CD4-positive, alpha-beta T cell (primary cell): ENCODE measurements at regions not wholly inside any gene's neighbourhood (a gene's known extent, or its start where the extent isn't known, plus 50 kb on each side); places are given as distances from the start of the nearest gene placed in this dataset.

Source experiments
- ATAC-seq: fragments of 200-7000 bp; cut with Tn5 transposase; one replicate; pipeline ENCODE4 v1.10.0; 2022; ENCODE audit warnings: mild to moderate bottlenecking; ENCODE audit not compliant: poor library complexity
- CTCF ChIA-PET: fragments of 350-600 bp; sonication (Branson Sonifier 250); formaldehyde crosslinking; loops from one replicate; lab custom pipeline; 2021; ENCODE audit warnings: antibody characterized with exemption, inconsistent platforms; lab: Charles Lee
- POLR2A ChIA-PET: fragments of 350-600 bp; sonication (Branson Sonifier 250); formaldehyde crosslinking; loops from one replicate; lab custom pipeline; 2021; ENCODE audit warnings: antibody characterized with exemption, inconsistent platforms; lab: Charles Lee
- DNase-seq, 14 experiments: peaks; one replicate each; pipeline ENCODE4 v3.0.0-alpha.2; 2013 to 2020; ENCODE audit warnings: mixed read lengths in 2 of 14
- H3K27ac ChIP-seq, 2 donors: one replicate each; pipeline versions ENCODE4 v1.5.1 to v1.7.0; 2013; ENCODE audit warnings: low read length in 2 of 2, low read depth in 1 of 2, mild to moderate bottlenecking in 1 of 2
- H3K27me3 ChIP-seq, 2 experiments: 1 replicate in 1 of 2; 2 replicates in 1 of 2; pipeline versions ENCODE4 v1.6.1 to v1.7.0; 2013; ENCODE audit warnings: low read length in 2 of 2, control low read depth in 1 of 2, mild to moderate bottlenecking in 1 of 2, moderate library complexity in 1 of 2; ENCODE audit not compliant: insufficient read depth in 2 of 2, control insufficient read depth in 1 of 2
- H3K36me3 ChIP-seq: one replicate; pipeline ENCODE4 v1.6.1; 2013; ENCODE audit warnings: low read length, control low read depth; ENCODE audit not compliant: insufficient read depth
- H3K4me1 ChIP-seq: one replicate; pipeline ENCODE4 v1.6.1; 2013; ENCODE audit warnings: low read length, control low read depth; ENCODE audit not compliant: insufficient read depth
- H3K4me3 ChIP-seq: one replicate; pipeline ENCODE4 v1.5.1; 2013; ENCODE audit warnings: mild to moderate bottlenecking, low read length, moderate library complexity
- H3K9me3 ChIP-seq, 2 experiments: 1 replicate in 1 of 2; 2 replicates in 1 of 2; pipeline versions ENCODE4 v1.6.1 to v1.7.0; 2013; ENCODE audit warnings: low read length in 2 of 2, mild to moderate bottlenecking in 2 of 2, control low read depth in 1 of 2, moderate library complexity in 1 of 2; ENCODE audit not compliant: control insufficient read depth in 1 of 2, insufficient read depth in 1 of 2
- H3K27ac Mint-ChIP-seq: one replicate; pipeline ENCODE4 v1.8.0; 2020; ENCODE audit warnings: mixed read lengths
- H3K27me3 Mint-ChIP-seq: one replicate; pipeline ENCODE4 v1.8.0; 2021; ENCODE audit warnings: mixed read lengths
- H3K36me3 Mint-ChIP-seq: one replicate; pipeline ENCODE4 v1.8.0; 2021; ENCODE audit warnings: low read depth, mixed read lengths
- H3K4me1 Mint-ChIP-seq: one replicate; pipeline ENCODE4 v1.8.0; 2021; ENCODE audit warnings: low read depth, mixed read lengths
- H3K4me3 Mint-ChIP-seq: one replicate; pipeline ENCODE4 v1.8.0; 2020; ENCODE audit warnings: mild to moderate bottlenecking, mixed read lengths
- H3K9me3 Mint-ChIP-seq: one replicate; pipeline ENCODE4 v1.8.0; 2020; ENCODE audit warnings: mixed read lengths
- CTCF ChIP-seq: fragments of 200-600 bp; IDR thresholded peaks from one replicate; pipeline ENCODE4 v1.8.0; 2022; ENCODE audit warnings: antibody characterized with exemption, mild to moderate bottlenecking
- intact Hi-C, 2 experiments: fragments of 100-400 bp; cut with DNase I in 1 of 2; cut with micrococcal nuclease in 1 of 2; formaldehyde crosslinking; loops; one replicate each; pipeline versions ENCODE4 v1.15.1 to v1.9.0; 2023 to 2025; cut with DNase I, micrococcal nuclease

- no peak for TF ChIP-seq CTCF
- Histone ChIP-seq H3K27ac (no peak overlapping the region), H3K4me3 (no peak overlapping the region), H3K9me3 (peaks cover 0 to under 1% of the 10 kb centered on the region in 2 experiments), H3K4me1 (no peaks in the 10 kb centered on the region), H3K36me3 (no peaks in the 10 kb centered on the region), H3K27me3 (no peaks in the 10 kb centered on the region)
- ChIA-PET POLR2A (no interaction called here), CTCF (no interaction called here)
- no peak overlapping the region for H3K4me3 Mint-ChIP-seq
- no peaks in the 10 kb centered on the region for H3K4me1 Mint-ChIP-seq
- H3K27ac Mint-ChIP-seq: no peak overlapping the region
- intact Hi-C loops: no loop called here
- H3K27me3 Mint-ChIP-seq: no peaks in the 10 kb centered on the region
- DNase-seq (no peak), ATAC-seq (no peak)
- H3K36me3 Mint-ChIP-seq: no peaks in the 10 kb centered on the region
- peaks cover 3% of the 10 kb centered on the region for H3K9me3 Mint-ChIP-seq
Measured at GRCh38 chr5:106909716-106910115, 761.0 kb downstream of the EFNA5 start.

GRCh38 chr5:106907979-106908378 is 762.8 kb downstream of the EFNA5 start:
- Histone ChIP-seq H3K9me3 (peaks cover 0 to 5% of the 10 kb centered on the region in 2 experiments), H3K4me3 (no peak overlapping the region), H3K27me3 (no peaks in the 10 kb centered on the region), H3K27ac (no peak overlapping the region), H3K4me1 (no peaks in the 10 kb centered on the region), H3K36me3 (no peaks in the 10 kb centered on the region)
- DNase-seq: no peak
- no peaks in the 10 kb centered on the region for H3K4me1 Mint-ChIP-seq
- ChIA-PET CTCF (no interaction called here), POLR2A (no interaction called here)
- ATAC-seq: no peak
- TF ChIP-seq CTCF: no peak
- H3K4me3 Mint-ChIP-seq: no peak overlapping the region
- no peaks in the 10 kb centered on the region for H3K27me3 Mint-ChIP-seq
- intact Hi-C loops: no loop called here
- peaks cover 2% of the 10 kb centered on the region for H3K9me3 Mint-ChIP-seq
- H3K36me3 Mint-ChIP-seq: no peaks in the 10 kb centered on the region
- H3K27ac Mint-ChIP-seq: no peak overlapping the region

GRCh38 chr5:106906199-106906598 is 764.5 kb downstream of the EFNA5 start:
- peaks cover 0 to 5% of the 10 kb centered on the region in 2 experiments for H3K9me3 ChIP-seq
- no peaks in the 10 kb centered on the region for H3K36me3 ChIP-seq
- no peak for TF ChIP-seq CTCF
- no peak overlapping the region for H3K4me3 Mint-ChIP-seq
- no peaks in the 10 kb centered on the region for H3K27me3 ChIP-seq
- ATAC-seq (no peak), DNase-seq (no peak)
- no peaks in the 10 kb centered on the region for H3K4me1 Mint-ChIP-seq
- peaks cover 2% of the 10 kb centered on the region for H3K9me3 Mint-ChIP-seq
- H3K27ac Mint-ChIP-seq: no peak overlapping the region
- no peaks in the 10 kb centered on the region for H3K27me3 Mint-ChIP-seq
- no peak overlapping the region for H3K27ac ChIP-seq
- POLR2A ChIA-PET: no interaction called here
- H3K36me3 Mint-ChIP-seq: no peaks in the 10 kb centered on the region
- CTCF ChIA-PET: no interaction called here
- no peak overlapping the region for H3K4me3 ChIP-seq
- no peaks in the 10 kb centered on the region for H3K4me1 ChIP-seq
- intact Hi-C loops: no loop called here
